ENCODE measurements at regions not wholly inside any gene's neighbourhood (a gene's known extent, or its start where the extent isn't known, plus 50 kb on each side); places are given as distances from the start of the nearest gene placed in this dataset.

GRCh38 chr4:27428661-27429060 lies 568.0 kb downstream of the STIM2 start:
- 0% methylated on average over 1 of the region's 1 CpG for WGBS (ENCODE audit: insufficient coverage, insufficient replicate concordance, low lambda C conversion rate, missing lambda C conversion rate)
- no peak overlapping the region for H3K27ac ChIP-seq (ENCODE audit: control insufficient read depth, insufficient read depth)

GRCh38 chr4:27429364-27429871 lies 568.8 kb downstream of the STIM2 start:
- no peak for ATAC-seq
- H3K4me2 ChIP-seq (ENCODE audit: control insufficient read depth, insufficient read depth): no peak overlapping the region
- WGBS (ENCODE audit: insufficient coverage, insufficient replicate concordance, low lambda C conversion rate, missing lambda C conversion rate): 50% methylated on average over 5 of the region's 5 CpGs
- ChIA-PET SMC1A (ENCODE audit: uncharacterized antibody, unreplicated experiment) (no interaction called here), CTCF (no interaction called here), POLR2A (no interaction called here), RAD21 (ENCODE audit: unreplicated experiment) (no interaction called here)
- FAIRE-seq: no peak
- no peaks in the 10 kb centered on the region for H3K79me2 ChIP-seq (ENCODE audit: control insufficient read depth, insufficient read depth, low read length)
- no peak overlapping the region for H3K9ac ChIP-seq (ENCODE audit: control insufficient read depth, insufficient read depth, low read length)
- H3K4me1 ChIP-seq (ENCODE audit: control insufficient read depth, insufficient read depth, low read length): no peaks in the 10 kb centered on the region
- intact Hi-C loops (cut with micrococcal nuclease; ENCODE audit: unreplicated experiment): no loop called here
- no peaks in the 10 kb centered on the region for H3K9me3 ChIP-seq (replicated peaks; ENCODE audit: control insufficient read depth, insufficient read depth, low read length)
- no peaks in the 10 kb centered on the region for H3K36me3 ChIP-seq (ENCODE audit: control insufficient read depth in 2 of 2, insufficient read depth in 2 of 2, low read length in 1 of 2)
- no peak overlapping the region for H3K4me3 ChIP-seq
- no peaks in the 10 kb centered on the region for H4K20me1 ChIP-seq (ENCODE audit: control insufficient read depth, insufficient read depth)
- no TSS peak for BruUV-seq (replicated peaks)
- H2AFZ ChIP-seq (ENCODE audit: control insufficient read depth, low read depth, low read length): no peak overlapping the region
- in situ Hi-C loops (cut with MboI): no loop called here
- DNase-seq (ENCODE audit: low read depth, low spot score): no peak
- no peak overlapping the region for H3K27ac ChIP-seq (ENCODE audit: control insufficient read depth, insufficient read depth)
- H3K27me3 ChIP-seq (replicated peaks in 1 of 2; ENCODE audit: control insufficient read depth in 2 of 2, insufficient read depth in 2 of 2, low read length in 1 of 2): no peaks in the 10 kb centered on the region
- TF ChIP-seq, protein P1, sequence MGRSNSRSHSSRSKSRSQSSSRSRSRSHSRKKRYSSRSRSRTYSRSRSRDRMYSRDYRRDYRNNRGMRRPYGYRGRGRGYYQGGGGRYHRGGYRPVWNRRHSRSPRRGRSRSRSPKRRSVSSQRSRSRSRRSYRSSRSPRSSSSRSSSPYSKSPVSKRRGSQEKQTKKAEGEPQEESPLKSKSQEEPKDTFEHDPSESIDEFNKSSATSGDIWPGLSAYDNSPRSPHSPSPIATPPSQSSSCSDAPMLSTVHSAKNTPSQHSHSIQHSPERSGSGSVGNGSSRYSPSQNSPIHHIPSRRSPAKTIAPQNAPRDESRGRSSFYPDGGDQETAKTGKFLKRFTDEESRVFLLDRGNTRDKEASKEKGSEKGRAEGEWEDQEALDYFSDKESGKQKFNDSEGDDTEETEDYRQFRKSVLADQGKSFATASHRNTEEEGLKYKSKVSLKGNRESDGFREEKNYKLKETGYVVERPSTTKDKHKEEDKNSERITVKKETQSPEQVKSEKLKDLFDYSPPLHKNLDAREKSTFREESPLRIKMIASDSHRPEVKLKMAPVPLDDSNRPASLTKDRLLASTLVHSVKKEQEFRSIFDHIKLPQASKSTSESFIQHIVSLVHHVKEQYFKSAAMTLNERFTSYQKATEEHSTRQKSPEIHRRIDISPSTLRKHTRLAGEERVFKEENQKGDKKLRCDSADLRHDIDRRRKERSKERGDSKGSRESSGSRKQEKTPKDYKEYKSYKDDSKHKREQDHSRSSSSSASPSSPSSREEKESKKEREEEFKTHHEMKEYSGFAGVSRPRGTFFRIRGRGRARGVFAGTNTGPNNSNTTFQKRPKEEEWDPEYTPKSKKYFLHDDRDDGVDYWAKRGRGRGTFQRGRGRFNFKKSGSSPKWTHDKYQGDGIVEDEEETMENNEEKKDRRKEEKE (IDR thresholded peaks at IDR 0.05): no peak
- TF ChIP-seq, protein P2, sequence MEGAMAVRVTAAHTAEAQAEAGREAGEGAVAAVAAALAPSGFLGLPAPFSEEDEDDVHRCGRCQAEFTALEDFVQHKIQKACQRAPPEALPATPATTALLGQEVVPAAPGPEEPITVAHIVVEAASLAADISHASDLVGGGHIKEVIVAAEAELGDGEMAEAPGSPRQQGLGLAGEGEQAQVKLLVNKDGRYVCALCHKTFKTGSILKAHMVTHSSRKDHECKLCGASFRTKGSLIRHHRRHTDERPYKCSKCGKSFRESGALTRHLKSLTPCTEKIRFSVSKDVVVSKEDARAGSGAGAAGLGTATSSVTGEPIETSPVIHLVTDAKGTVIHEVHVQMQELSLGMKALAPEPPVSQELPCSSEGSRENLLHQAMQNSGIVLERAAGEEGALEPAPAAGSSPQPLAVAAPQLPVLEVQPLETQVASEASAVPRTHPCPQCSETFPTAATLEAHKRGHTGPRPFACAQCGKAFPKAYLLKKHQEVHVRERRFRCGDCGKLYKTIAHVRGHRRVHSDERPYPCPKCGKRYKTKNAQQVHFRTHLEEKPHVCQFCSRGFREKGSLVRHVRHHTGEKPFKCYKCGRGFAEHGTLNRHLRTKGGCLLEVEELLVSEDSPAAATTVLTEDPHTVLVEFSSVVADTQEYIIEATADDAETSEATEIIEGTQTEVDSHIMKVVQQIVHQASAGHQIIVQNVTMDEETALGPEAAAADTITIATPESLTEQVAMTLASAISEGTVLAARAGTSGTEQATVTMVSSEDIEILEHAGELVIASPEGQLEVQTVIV (IDR thresholded peaks at IDR 0.05; ENCODE audit: borderline replicate concordance, partially characterized antibody): no peak
- no peak for TF ChIP-seq NR2F1 (conservative IDR thresholded peaks at IDR 0.05)
- no peak for TF ChIP-seq ESRRA (IDR thresholded peaks at IDR 0.05; ENCODE audit: low read length)
- TF ChIP-seq SP1 (IDR thresholded peaks at IDR 0.05; ENCODE audit: low read depth, low read length): no peak
- TF ChIP-seq SIX5 (IDR thresholded peaks at IDR 0.05; ENCODE audit: low read depth, low read length, severe bottlenecking): no peak
- TF ChIP-seq ATF7 (IDR thresholded peaks at IDR 0.05; ENCODE audit: low read depth): no peak
- TF ChIP-seq PML (IDR thresholded peaks at IDR 0.05; ENCODE audit: low read length): no peak

More at GRCh38 chr4:27428661-27429060, 568.0 kb downstream of the STIM2 start:
- in situ Hi-C loops (cut with MboI): no loop called here
- POLR2A ChIA-PET: no interaction called here
- Histone ChIP-seq H3K9ac (ENCODE audit: control insufficient read depth, insufficient read depth, low read length) (no peak overlapping the region), H3K4me1 (ENCODE audit: control insufficient read depth, insufficient read depth, low read length) (no peaks in the 10 kb centered on the region), H3K4me2 (ENCODE audit: control insufficient read depth, insufficient read depth) (no peak overlapping the region), H3K27me3 (replicated peaks in 1 of 2; ENCODE audit: control insufficient read depth in 2 of 2, insufficient read depth in 2 of 2, low read length in 1 of 2) (no peaks in the 10 kb centered on the region), H3K4me3 (no peak overlapping the region), H3K36me3 (ENCODE audit: control insufficient read depth in 2 of 2, insufficient read depth in 2 of 2, low read length in 1 of 2) (no peaks in the 10 kb centered on the region), H2AFZ (ENCODE audit: control insufficient read depth, low read depth, low read length) (no peak overlapping the region), H3K9me3 (replicated peaks; ENCODE audit: control insufficient read depth, insufficient read depth, low read length) (no peaks in the 10 kb centered on the region), H3K79me2 (ENCODE audit: control insufficient read depth, insufficient read depth, low read length) (no peaks in the 10 kb centered on the region), H4K20me1 (ENCODE audit: control insufficient read depth, insufficient read depth) (no peaks in the 10 kb centered on the region)
- SMC1A ChIA-PET (ENCODE audit: uncharacterized antibody, unreplicated experiment): no interaction called here
- intact Hi-C loops (cut with micrococcal nuclease; ENCODE audit: unreplicated experiment): no loop called here
- DNase-seq (ENCODE audit: low read depth, low spot score) (no peak), ATAC-seq (no peak), FAIRE-seq (no peak)
- no TSS peak for BruUV-seq (replicated peaks)
- RAD21 ChIA-PET (ENCODE audit: unreplicated experiment): no interaction called here
- TF ChIP-seq, protein P3, sequence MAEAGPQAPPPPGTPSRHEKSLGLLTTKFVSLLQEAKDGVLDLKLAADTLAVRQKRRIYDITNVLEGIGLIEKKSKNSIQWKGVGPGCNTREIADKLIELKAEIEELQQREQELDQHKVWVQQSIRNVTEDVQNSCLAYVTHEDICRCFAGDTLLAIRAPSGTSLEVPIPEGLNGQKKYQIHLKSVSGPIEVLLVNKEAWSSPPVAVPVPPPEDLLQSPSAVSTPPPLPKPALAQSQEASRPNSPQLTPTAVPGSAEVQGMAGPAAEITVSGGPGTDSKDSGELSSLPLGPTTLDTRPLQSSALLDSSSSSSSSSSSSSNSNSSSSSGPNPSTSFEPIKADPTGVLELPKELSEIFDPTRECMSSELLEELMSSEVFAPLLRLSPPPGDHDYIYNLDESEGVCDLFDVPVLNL (IDR thresholded peaks at IDR 0.05; ENCODE audit: low read depth, low read length): no peak
- TF ChIP-seq HDGF (IDR thresholded peaks at IDR 0.05) (no peak), GATAD2B (conservative IDR thresholded peaks at IDR 0.05; ENCODE audit: low read depth) (no peak), SIX5 (IDR thresholded peaks at IDR 0.05; ENCODE audit: low read depth, low read length, severe bottlenecking) (no peak), YY1 (IDR thresholded peaks at IDR 0.05; ENCODE audit: low read depth, low read length) (no peak), BCL11A (IDR thresholded peaks at IDR 0.05; ENCODE audit: low read depth, low read length) (no peak)
- TF ChIP-seq, protein P4, sequence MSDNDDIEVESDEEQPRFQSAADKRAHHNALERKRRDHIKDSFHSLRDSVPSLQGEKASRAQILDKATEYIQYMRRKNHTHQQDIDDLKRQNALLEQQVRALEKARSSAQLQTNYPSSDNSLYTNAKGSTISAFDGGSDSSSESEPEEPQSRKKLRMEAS (IDR thresholded peaks at IDR 0.05; ENCODE audit: low read depth, low read length): no peak
- CTCF ChIA-PET: interaction anchor here (0.7 kb wide), 1 partner anchor 29 kb away, joined by 3 read pairs; no protein-coding TSS in a partner anchor

All from GM12878 (cell line).